GM23338 (cell line): ENCODE measurements at regions not wholly inside any gene's neighbourhood (a gene's known extent, or its start where the extent isn't known, plus 50 kb on each side); places are given as distances from the start of the nearest gene placed in this dataset.
A peak's percentile ranks its signal among the peaks of the same experiment; 100 is the strongest.

Experiments
- ATAC-seq: fragments of 200-7000 bp; cut with Tn5 transposase; 3 replicates; pipeline ENCODE4 v1.9.1; 2020
- DNase-seq: peaks from one replicate; pipeline ENCODE4 v3.0.0-alpha.2; 2015; ENCODE audit warnings: low spot score
- H2AFZ ChIP-seq: fragments of 200-600 bp; sonication (generic); 2 replicates; pipeline ENCODE4 v1.8.0; 2016; ENCODE audit warnings: antibody characterized with exemption, mild to moderate bottlenecking, moderate library complexity
- H3F3A ChIP-seq: fragments of 200-600 bp; sonication (generic); replicated peaks from 2 replicates; pipeline ENCODE4 v1.8.0; 2017; ENCODE audit warnings: antibody characterized with exemption, mixed run types, low read depth
- H3K27ac ChIP-seq: fragments of 200-600 bp; sonication (generic); 2 replicates; pipeline ENCODE4 v1.6.1; 2016; ENCODE audit warnings: low read depth
- H3K27me3 ChIP-seq: fragments of 200-600 bp; sonication (generic); 2 replicates; pipeline ENCODE4 v1.8.0; 2016; ENCODE audit warnings: mild to moderate bottlenecking, mixed run types, moderate library complexity; ENCODE audit not compliant: insufficient read depth
- H3K36me3 ChIP-seq: fragments of 200-600 bp; sonication (generic); 2 replicates; pipeline ENCODE4 v1.8.0; 2016; ENCODE audit warnings: mild to moderate bottlenecking; ENCODE audit not compliant: insufficient read depth
- H3K4me1 ChIP-seq: fragments of 200-600 bp; sonication (generic); 2 replicates; pipeline ENCODE4 v1.8.0; 2016; ENCODE audit warnings: mild to moderate bottlenecking, moderate library complexity; ENCODE audit not compliant: insufficient read depth
- H3K4me2 ChIP-seq: fragments of 200-600 bp; sonication (generic); 2 replicates; pipeline ENCODE4 v1.7.1; 2017; ENCODE audit warnings: mixed run types
- H3K4me3 ChIP-seq: fragments of 200-600 bp; sonication (generic); 2 replicates; pipeline ENCODE4 v1.6.1; 2016; ENCODE audit warnings: mixed run types
- H3K79me2 ChIP-seq: fragments of 200-600 bp; sonication (generic); replicated peaks from 2 replicates; pipeline ENCODE4 v1.8.0; 2017; ENCODE audit warnings: mild to moderate bottlenecking; ENCODE audit not compliant: insufficient read depth
- H3K9me2 ChIP-seq: fragments of 200-600 bp; sonication (generic); 2 replicates; pipeline ENCODE4 v1.8.0; 2017; ENCODE audit not compliant: insufficient read depth
- H4K20me1 ChIP-seq: fragments of 200-600 bp; sonication (generic); replicated peaks from 2 replicates; pipeline ENCODE4 v1.8.0; 2017; ENCODE audit warnings: mild to moderate bottlenecking; ENCODE audit not compliant: insufficient read depth
- H3K27ac Mint-ChIP-seq: 2 replicates; pipeline ENCODE4 v1.8.0; 2020; ENCODE audit warnings: inconsistent platforms, mild to moderate bottlenecking, moderate library complexity, mixed read lengths
- H3K27me3 Mint-ChIP-seq: 3 replicates; pipeline ENCODE4 v1.8.0; 2022; ENCODE audit warnings: low read depth, mild to moderate bottlenecking, moderate library complexity, mixed read lengths, inconsistent platforms; ENCODE audit not compliant: insufficient read depth, poor library complexity
- H3K36me3 Mint-ChIP-seq: 3 replicates; pipeline ENCODE4 v1.8.0; 2021; ENCODE audit warnings: low read depth, mild to moderate bottlenecking, inconsistent platforms, moderate library complexity, mixed read lengths
- H3K4me1 Mint-ChIP-seq: 3 replicates; pipeline ENCODE4 v1.8.0; 2020; ENCODE audit warnings: mild to moderate bottlenecking, inconsistent platforms, mixed read lengths
- H3K4me3 Mint-ChIP-seq: 3 replicates; pipeline ENCODE4 v1.8.0; 2021; ENCODE audit warnings: moderate library complexity, mild to moderate bottlenecking, inconsistent platforms, mixed read lengths
- H3K9me3 Mint-ChIP-seq: 3 replicates; pipeline ENCODE4 v1.8.0; 2020; ENCODE audit warnings: moderate library complexity, mild to moderate bottlenecking, inconsistent platforms, mixed read lengths
- EZH2 ChIP-seq: fragments of 200-600 bp; sonication (generic); IDR thresholded peaks from one replicate; pipeline ENCODE4 v1.8.0; 2017; ENCODE audit warnings: antibody characterized with exemption, mild to moderate bottlenecking, low read depth; ENCODE audit not compliant: unreplicated experiment
- JUNB ChIP-seq: IDR thresholded peaks from one replicate; pipeline ENCODE4 v1.6.1; 2016; ENCODE audit warnings: antibody characterized with exemption; ENCODE audit not compliant: unreplicated experiment
- TF ChIP-seq, protein P1 (sequence below), 2 experiments: fragments of 200-600 bp in 1 of 2; sonication (generic) in 1 of 2; conservative IDR thresholded peaks; 2 replicates each; pipeline versions ENCODE4 v1.5.1 to v1.6.1; 2016 to 2017; ENCODE audit warnings: antibody characterized with exemption in 2 of 2, low read depth in 2 of 2, mild to moderate bottlenecking in 2 of 2, moderate library complexity in 1 of 2
- TF ChIP-seq, protein P2 (sequence below): fragments of 250-450 bp; sonication (Bioruptor Pico); IDR thresholded peaks from 2 replicates; pipeline ENCODE4 v1.5.0; 2020; ENCODE audit warnings: mild to moderate bottlenecking, moderate library complexity

DNA sequence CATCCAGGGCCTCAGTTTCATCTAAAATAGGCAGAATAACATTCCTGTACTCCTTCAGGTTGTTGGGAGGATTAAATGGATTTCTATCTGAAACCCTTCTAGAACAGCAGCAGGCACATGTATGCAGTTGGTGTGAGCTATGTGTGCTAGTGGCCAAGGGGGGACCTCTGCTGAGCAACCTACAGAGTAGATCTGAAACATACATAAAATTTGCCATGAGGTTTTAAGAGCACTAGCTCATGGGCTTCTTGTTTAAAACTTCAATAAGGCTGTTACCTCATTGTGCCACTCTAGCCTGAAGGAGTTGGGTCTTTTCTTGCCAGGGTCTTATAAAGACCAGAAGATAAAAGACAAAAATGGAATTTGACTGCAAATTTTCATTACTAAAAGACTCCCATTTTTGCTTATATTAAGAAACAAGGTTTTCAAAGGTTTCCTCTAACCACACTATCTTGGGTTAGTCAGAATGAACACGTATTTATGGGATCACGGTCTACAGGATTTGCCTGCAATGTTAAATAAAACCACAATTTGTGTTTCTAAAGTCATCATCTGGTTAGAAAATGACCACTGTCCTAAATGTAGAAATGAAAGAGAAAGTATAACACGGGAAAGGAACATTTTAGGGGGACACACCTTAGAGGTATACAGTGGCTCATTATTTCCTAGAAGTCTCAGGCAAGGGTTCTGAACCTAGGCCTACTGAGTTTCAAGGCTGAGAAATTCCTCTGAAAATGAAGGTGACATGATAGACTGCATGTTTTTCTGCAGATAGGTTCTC lies 144.9 kb upstream of the OLIG3 start:
- DNase-seq, result no peak

More for the DNA sequence above, 144.9 kb upstream of the OLIG3 start:
- H3K4me3 ChIP-seq, result no peak overlapping the region
- no peaks in the 10 kb centered on the region for H3K9me2 ChIP-seq
- TF ChIP-seq, protein P1, sequence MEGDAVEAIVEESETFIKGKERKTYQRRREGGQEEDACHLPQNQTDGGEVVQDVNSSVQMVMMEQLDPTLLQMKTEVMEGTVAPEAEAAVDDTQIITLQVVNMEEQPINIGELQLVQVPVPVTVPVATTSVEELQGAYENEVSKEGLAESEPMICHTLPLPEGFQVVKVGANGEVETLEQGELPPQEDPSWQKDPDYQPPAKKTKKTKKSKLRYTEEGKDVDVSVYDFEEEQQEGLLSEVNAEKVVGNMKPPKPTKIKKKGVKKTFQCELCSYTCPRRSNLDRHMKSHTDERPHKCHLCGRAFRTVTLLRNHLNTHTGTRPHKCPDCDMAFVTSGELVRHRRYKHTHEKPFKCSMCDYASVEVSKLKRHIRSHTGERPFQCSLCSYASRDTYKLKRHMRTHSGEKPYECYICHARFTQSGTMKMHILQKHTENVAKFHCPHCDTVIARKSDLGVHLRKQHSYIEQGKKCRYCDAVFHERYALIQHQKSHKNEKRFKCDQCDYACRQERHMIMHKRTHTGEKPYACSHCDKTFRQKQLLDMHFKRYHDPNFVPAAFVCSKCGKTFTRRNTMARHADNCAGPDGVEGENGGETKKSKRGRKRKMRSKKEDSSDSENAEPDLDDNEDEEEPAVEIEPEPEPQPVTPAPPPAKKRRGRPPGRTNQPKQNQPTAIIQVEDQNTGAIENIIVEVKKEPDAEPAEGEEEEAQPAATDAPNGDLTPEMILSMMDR (conservative IDR thresholded peaks at IDR 0.05; ENCODE audit: low read depth in 2 of 2), result 0 out of 4 replicates have a peak, but pooled peaks of 1 of the 2 experiments have one; percentile 1
- TF ChIP-seq, protein P2, sequence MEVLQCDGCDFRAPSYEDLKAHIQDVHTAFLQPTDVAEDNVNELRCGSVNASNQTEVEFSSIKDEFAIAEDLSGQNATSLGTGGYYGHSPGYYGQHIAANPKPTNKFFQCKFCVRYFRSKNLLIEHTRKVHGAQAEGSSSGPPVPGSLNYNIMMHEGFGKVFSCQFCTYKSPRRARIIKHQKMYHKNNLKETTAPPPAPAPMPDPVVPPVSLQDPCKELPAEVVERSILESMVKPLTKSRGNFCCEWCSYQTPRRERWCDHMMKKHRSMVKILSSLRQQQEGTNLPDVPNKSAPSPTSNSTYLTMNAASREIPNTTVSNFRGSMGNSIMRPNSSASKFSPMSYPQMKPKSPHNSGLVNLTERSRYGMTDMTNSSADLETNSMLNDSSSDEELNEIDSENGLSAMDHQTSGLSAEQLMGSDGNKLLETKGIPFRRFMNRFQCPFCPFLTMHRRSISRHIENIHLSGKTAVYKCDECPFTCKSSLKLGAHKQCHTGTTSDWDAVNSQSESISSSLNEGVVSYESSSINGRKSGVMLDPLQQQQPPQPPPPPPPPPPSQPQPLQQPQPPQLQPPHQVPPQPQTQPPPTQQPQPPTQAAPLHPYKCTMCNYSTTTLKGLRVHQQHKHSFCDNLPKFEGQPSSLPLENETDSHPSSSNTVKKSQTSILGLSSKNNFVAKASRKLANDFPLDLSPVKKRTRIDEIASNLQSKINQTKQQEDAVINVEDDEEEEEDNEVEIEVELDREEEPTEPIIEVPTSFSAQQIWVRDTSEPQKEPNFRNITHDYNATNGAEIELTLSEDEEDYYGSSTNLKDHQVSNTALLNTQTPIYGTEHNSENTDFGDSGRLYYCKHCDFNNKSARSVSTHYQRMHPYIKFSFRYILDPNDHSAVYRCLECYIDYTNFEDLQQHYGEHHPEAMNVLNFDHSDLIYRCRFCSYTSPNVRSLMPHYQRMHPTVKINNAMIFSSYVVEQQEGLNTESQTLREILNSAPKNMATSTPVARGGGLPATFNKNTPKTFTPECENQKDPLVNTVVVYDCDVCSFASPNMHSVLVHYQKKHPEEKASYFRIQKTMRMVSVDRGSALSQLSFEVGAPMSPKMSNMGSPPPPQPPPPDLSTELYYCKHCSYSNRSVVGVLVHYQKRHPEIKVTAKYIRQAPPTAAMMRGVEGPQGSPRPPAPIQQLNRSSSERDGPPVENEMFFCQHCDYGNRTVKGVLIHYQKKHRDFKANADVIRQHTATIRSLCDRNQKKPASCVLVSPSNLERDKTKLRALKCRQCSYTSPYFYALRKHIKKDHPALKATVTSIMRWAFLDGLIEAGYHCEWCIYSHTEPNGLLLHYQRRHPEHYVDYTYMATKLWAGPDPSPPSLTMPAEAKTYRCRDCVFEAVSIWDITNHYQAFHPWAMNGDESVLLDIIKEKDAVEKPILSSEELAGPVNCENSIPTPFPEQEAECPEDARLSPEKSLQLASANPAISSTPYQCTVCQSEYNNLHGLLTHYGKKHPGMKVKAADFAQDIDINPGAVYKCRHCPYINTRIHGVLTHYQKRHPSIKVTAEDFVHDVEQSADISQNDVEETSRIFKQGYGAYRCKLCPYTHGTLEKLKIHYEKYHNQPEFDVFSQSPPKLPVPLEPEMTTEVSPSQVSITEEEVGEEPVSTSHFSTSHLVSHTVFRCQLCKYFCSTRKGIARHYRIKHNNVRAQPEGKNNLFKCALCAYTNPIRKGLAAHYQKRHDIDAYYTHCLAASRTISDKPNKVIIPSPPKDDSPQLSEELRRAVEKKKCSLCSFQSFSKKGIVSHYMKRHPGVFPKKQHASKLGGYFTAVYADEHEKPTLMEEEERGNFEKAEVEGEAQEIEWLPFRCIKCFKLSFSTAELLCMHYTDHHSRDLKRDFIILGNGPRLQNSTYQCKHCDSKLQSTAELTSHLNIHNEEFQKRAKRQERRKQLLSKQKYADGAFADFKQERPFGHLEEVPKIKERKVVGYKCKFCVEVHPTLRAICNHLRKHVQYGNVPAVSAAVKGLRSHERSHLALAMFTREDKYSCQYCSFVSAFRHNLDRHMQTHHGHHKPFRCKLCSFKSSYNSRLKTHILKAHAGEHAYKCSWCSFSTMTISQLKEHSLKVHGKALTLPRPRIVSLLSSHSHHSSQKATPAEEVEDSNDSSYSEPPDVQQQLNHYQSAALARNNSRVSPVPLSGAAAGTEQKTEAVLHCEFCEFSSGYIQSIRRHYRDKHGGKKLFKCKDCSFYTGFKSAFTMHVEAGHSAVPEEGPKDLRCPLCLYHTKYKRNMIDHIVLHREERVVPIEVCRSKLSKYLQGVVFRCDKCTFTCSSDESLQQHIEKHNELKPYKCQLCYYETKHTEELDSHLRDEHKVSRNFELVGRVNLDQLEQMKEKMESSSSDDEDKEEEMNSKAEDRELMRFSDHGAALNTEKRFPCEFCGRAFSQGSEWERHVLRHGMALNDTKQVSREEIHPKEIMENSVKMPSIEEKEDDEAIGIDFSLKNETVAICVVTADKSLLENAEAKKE (CRISPR knock-in tag), result no peak
- TF ChIP-seq JUNB, result no peak
- TF ChIP-seq EZH2, result no peak
- H3K4me1 ChIP-seq, result no peaks in the 10 kb centered on the region
- H3K27me3 ChIP-seq, result no peaks in the 10 kb centered on the region
- H3K4me3 Mint-ChIP-seq, result no peak overlapping the region
- no peaks in the 10 kb centered on the region for H3K36me3 Mint-ChIP-seq
- no peaks in the 10 kb centered on the region for H3K27me3 Mint-ChIP-seq
- no peaks in the 10 kb centered on the region for H3K79me2 ChIP-seq
- H3K27ac ChIP-seq, result no peak overlapping the region
- H3K9me3 Mint-ChIP-seq, result no peaks in the 10 kb centered on the region
- no peak for ATAC-seq
- no peaks in the 10 kb centered on the region for H4K20me1 ChIP-seq
- H3K36me3 ChIP-seq, result no peaks in the 10 kb centered on the region
- H3K27ac Mint-ChIP-seq, result no peak overlapping the region
- no peaks in the 10 kb centered on the region for H3K4me1 Mint-ChIP-seq
- no peaks in the 10 kb centered on the region for H3F3A ChIP-seq
- H3K4me2 ChIP-seq, result no peak overlapping the region
- H2AFZ ChIP-seq, result no peak overlapping the region
